ENCODE measurements at regions not wholly inside any gene's neighbourhood (a gene's known extent, or its start where the extent isn't known, plus 50 kb on each side); places are given as distances from the start of the nearest gene placed in this dataset.

DNA sequence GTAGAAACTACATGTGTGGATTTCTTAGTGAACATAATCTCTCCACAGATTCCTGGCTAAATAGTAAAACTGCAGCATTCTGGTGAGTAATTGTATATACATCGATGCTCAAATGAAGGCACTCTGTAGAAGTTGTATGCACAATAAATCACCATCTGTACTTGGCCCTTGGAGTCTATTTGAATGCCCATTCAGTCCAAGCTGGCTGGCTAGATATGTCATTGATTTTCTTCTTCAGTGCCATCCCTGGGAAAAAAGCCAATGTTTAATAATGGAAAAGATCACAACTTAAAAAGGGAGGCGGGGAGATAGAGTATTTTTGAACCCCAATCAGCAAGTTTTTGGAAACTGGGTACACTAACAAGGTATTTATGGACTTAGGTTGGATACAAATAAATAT, 381.0 kb upstream of the TEX13C start:
- no peaks in the 10 kb centered on the region for H3K4me1 ChIP-seq (ENCODE audit: control insufficient read depth, low read depth, low read length)
- H3K27me3 ChIP-seq (ENCODE audit: control insufficient read depth, insufficient read depth, low read length) = no peaks in the 10 kb centered on the region
- no peak overlapping the region for H3K27ac ChIP-seq (ENCODE audit: low read length)

DNA sequence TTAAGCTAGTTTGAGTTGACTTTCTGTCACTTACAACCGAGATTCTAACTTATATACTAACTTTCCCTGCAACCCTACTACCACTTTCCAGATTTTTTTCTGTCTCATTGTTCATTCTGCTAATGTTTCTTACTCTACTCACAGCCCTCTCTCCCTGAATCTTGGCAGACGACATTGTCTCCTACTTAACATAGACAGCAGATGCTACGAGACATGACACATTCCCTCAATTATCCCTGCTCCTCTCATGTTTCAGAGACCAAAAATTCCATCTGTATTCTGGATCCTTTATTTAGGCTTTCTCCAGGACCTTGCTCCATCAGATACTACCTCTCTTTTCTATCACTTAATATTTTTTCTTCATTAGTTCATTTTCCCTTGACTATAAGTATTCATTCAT, 379.1 kb upstream of the TEX13C start:
- Histone ChIP-seq H3K27me3 (ENCODE audit: control insufficient read depth, insufficient read depth, low read length) (no peaks in the 10 kb centered on the region), H3K36me3 (ENCODE audit: control insufficient read depth, low read depth, low read length) (no peaks in the 10 kb centered on the region), H3K27ac (ENCODE audit: low read length) (no peak overlapping the region)

More for the DNA sequence above, 381.0 kb upstream of the TEX13C start:
- Histone ChIP-seq H3K4me3 (ENCODE audit: low read length) (no peak overlapping the region), H3K9ac (ENCODE audit: low read length) (no peak overlapping the region), H3K36me3 (ENCODE audit: control insufficient read depth, low read depth, low read length) (no peaks in the 10 kb centered on the region), H3K9me3 (ENCODE audit: control insufficient read depth, low read depth, low read length) (peaks cover 18% of the 10 kb centered on the region)

DNA sequence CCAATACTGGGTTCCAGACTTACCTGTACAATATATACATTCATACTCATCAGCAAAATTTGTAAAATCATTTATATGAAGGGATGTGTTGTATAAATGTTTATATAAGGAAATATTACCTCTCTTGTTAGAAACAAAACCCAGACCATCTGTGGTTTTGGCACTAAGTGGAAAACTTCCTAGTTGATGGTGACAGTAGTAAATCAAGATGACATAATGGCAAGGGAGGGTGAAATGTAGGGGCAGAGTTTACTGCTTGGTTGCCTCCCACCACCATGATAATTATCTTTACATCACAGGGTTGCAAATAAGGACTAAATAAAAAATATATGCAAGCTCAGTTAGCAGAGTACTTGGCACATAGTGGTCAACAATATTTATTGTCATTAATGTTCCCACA, 365.3 kb upstream of the TEX13C start:
- Histone ChIP-seq H3K27ac (ENCODE audit: low read length) (no peak overlapping the region), H3K9ac (ENCODE audit: low read length) (no peak overlapping the region), H3K4me3 (ENCODE audit: low read length) (no peak overlapping the region), H3K4me1 (ENCODE audit: control insufficient read depth, low read depth, low read length) (no peaks in the 10 kb centered on the region), H3K36me3 (ENCODE audit: control insufficient read depth, low read depth, low read length) (no peaks in the 10 kb centered on the region), H3K9me3 (ENCODE audit: control insufficient read depth, low read depth, low read length) (peaks cover 11% of the 10 kb centered on the region), H3K27me3 (ENCODE audit: control insufficient read depth, insufficient read depth, low read length) (no peaks in the 10 kb centered on the region)

More for the DNA sequence above, 379.1 kb upstream of the TEX13C start:
- peaks cover 11% of the 10 kb centered on the region for H3K9me3 ChIP-seq (ENCODE audit: control insufficient read depth, low read depth, low read length)
- no peak overlapping the region for H3K4me3 ChIP-seq (ENCODE audit: low read length)
- H3K4me1 ChIP-seq (ENCODE audit: control insufficient read depth, low read depth, low read length) = no peaks in the 10 kb centered on the region
- H3K9ac ChIP-seq (ENCODE audit: low read length) = no peak overlapping the region

GRCh38 chrX:124960454-124960853, 359.2 kb upstream of the TEX13C start:
- Histone ChIP-seq H3K9ac (ENCODE audit: low read length) (no peak overlapping the region), H3K27ac (ENCODE audit: low read length) (no peak overlapping the region), H3K36me3 (ENCODE audit: control insufficient read depth, low read depth, low read length) (no peaks in the 10 kb centered on the region), H3K27me3 (ENCODE audit: control insufficient read depth, insufficient read depth, low read length) (no peaks in the 10 kb centered on the region), H3K4me1 (ENCODE audit: control insufficient read depth, low read depth, low read length) (no peaks in the 10 kb centered on the region), H3K9me3 (ENCODE audit: control insufficient read depth, low read depth, low read length) (peaks cover 6% of the 10 kb centered on the region), H3K4me3 (ENCODE audit: low read length) (no peak overlapping the region)

DNA sequence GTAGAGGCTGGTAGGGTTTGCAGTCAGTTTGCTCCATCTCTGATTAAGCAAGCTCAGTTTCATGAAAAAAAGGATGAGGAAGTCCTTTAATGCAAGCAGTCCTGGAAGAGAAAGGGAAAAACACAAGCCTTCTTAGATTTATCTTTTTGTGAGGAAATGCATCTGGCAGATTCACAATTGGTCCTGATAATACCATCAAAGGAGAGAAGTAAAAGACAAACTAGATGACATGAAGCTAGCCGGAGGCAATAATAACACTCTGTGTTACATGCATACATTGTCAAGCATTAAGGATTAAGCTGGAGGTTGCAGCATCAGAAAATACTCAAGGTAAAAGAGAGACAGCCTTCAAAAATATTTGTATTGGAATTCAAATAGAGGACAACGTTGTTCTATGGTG, 356.0 kb upstream of the TEX13C start, which contains the start of gene TENM1:
TSS of gene TENM1 (minus strand) at position 101 of the 400 bp plus-strand sequence.
- Histone ChIP-seq H3K9ac (ENCODE audit: low read length) (no peak within 1 kb of the TSS), H3K27me3 (ENCODE audit: control insufficient read depth, insufficient read depth, low read length) (no peaks in the 10 kb centered on the region), H3K4me1 (ENCODE audit: control insufficient read depth, low read depth, low read length) (no peaks in the 10 kb centered on the region), H3K9me3 (ENCODE audit: control insufficient read depth, low read depth, low read length) (peaks cover 4% of the 10 kb centered on the region), H3K4me3 (ENCODE audit: low read length) (no peak within 1 kb of the TSS), H3K27ac (ENCODE audit: low read length) (no peak within 1 kb of the TSS), H3K36me3 (ENCODE audit: control insufficient read depth, low read depth, low read length) (no peaks in the 10 kb centered on the region)

DNA sequence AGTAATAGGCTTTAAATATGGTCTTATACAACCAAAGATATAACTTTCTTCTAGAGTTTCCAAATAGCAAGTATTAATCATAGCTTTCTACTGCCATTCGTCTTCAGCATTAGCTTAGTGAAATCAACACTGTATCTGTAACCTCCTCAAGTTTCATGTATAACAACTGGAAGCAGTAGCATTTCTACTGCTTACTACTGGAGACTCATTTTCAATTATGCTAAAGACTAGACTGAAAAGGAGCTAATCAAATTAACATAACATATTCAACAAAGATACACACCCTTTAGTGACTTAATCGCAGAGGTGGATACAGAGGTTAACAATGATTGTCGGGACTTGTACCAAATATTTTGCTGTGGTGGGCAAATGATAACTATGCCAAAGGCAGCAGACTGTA, 344.2 kb upstream of the TEX13C start:
- no peaks in the 10 kb centered on the region for H3K27me3 ChIP-seq (ENCODE audit: control insufficient read depth, insufficient read depth, low read length)

DNA sequence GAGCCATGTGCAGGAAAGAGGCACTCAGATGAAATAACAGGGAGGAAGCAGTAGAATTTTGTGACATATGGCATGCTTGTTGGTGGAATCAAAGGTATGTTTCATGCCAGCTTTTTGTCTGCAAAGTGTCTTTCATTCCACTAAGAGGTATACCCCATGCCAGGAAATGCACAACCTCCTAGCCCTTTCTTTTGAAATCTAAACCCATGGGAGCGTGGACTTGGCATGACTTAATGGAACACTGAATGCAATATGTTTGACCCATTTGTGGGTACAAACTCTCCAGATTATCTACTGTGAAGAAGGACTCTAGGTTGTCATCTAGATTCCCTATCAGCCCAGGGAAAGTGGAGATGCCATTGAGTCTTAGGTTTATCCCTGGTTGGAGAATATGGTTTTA, 338.3 kb upstream of the TEX13C start:
- Histone ChIP-seq H3K9me3 (ENCODE audit: control insufficient read depth, low read depth, low read length) (peaks cover 7% of the 10 kb centered on the region), H3K9ac (ENCODE audit: low read length) (no peak overlapping the region), H3K36me3 (ENCODE audit: control insufficient read depth, low read depth, low read length) (no peaks in the 10 kb centered on the region), H3K27ac (ENCODE audit: low read length) (no peak overlapping the region), H3K4me1 (ENCODE audit: control insufficient read depth, low read depth, low read length) (no peaks in the 10 kb centered on the region), H3K4me3 (ENCODE audit: low read length) (no peak overlapping the region), H3K27me3 (ENCODE audit: control insufficient read depth, insufficient read depth, low read length) (no peaks in the 10 kb centered on the region)

More for the DNA sequence above, 344.2 kb upstream of the TEX13C start:
- no peak overlapping the region for H3K27ac ChIP-seq (ENCODE audit: low read length)
- no peaks in the 10 kb centered on the region for H3K36me3 ChIP-seq (ENCODE audit: control insufficient read depth, low read depth, low read length)
- no peaks in the 10 kb centered on the region for H3K4me1 ChIP-seq (ENCODE audit: control insufficient read depth, low read depth, low read length)
- H3K4me3 ChIP-seq (ENCODE audit: low read length) = no peak overlapping the region
- H3K9ac ChIP-seq (ENCODE audit: low read length) = no peak overlapping the region
- peaks cover 7% of the 10 kb centered on the region for H3K9me3 ChIP-seq (ENCODE audit: control insufficient read depth, low read depth, low read length)

GRCh38 chrX:124984140-124984813, 335.4 kb upstream of the TEX13C start:
- no peak overlapping the region for H3K27ac ChIP-seq (ENCODE audit: low read length)
- H3K4me3 ChIP-seq (ENCODE audit: low read length) = no peak overlapping the region
- H3K27me3 ChIP-seq (ENCODE audit: control insufficient read depth, insufficient read depth, low read length) = no peaks in the 10 kb centered on the region
- no peak overlapping the region for H3K9ac ChIP-seq (ENCODE audit: low read length)
- no peaks in the 10 kb centered on the region for H3K36me3 ChIP-seq (ENCODE audit: control insufficient read depth, low read depth, low read length)
- peaks cover 3% of the 10 kb centered on the region for H3K9me3 ChIP-seq (ENCODE audit: control insufficient read depth, low read depth, low read length)
- H3K4me1 ChIP-seq (ENCODE audit: control insufficient read depth, low read depth, low read length) = no peaks in the 10 kb centered on the region

GRCh38 chrX:124986284-124986683, 333.4 kb upstream of the TEX13C start:
- H3K9me3 ChIP-seq (ENCODE audit: control insufficient read depth, low read depth, low read length) = peaks cover 7% of the 10 kb centered on the region
- no peak overlapping the region for H3K9ac ChIP-seq (ENCODE audit: low read length)
- no peaks in the 10 kb centered on the region for H3K27me3 ChIP-seq (ENCODE audit: control insufficient read depth, insufficient read depth, low read length)
- H3K27ac ChIP-seq (ENCODE audit: low read length) = no peak overlapping the region
- no peaks in the 10 kb centered on the region for H3K4me1 ChIP-seq (ENCODE audit: control insufficient read depth, low read depth, low read length)
- H3K4me3 ChIP-seq (ENCODE audit: low read length) = no peak overlapping the region
- H3K36me3 ChIP-seq (ENCODE audit: control insufficient read depth, low read depth, low read length) = no peaks in the 10 kb centered on the region

DNA sequence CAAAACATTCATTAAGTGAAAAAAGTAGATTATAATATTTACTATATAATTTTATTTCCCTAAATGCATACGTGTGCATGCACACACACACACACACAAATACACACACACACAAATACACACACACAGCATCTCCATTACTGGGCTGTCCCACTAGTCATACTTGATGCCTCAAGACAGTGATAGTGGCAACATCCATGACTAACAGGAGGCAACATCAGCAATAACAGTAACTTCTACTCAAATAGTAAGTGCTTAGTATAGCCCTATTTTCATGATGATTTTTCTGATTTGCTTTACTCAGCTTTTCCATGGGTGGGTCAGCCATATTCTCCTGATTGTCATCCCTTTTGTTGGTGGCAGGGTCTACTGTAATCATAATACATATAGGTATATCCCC, 325.9 kb upstream of the TEX13C start:
- H3K9ac ChIP-seq (ENCODE audit: low read length) = no peak overlapping the region
- no peak overlapping the region for H3K4me3 ChIP-seq (ENCODE audit: low read length)
- peaks cover 11% of the 10 kb centered on the region for H3K9me3 ChIP-seq (ENCODE audit: control insufficient read depth, low read depth, low read length)
- no peak overlapping the region for H3K27ac ChIP-seq (ENCODE audit: low read length)
- no peaks in the 10 kb centered on the region for H3K4me1 ChIP-seq (ENCODE audit: control insufficient read depth, low read depth, low read length)
- H3K27me3 ChIP-seq (ENCODE audit: control insufficient read depth, insufficient read depth, low read length) = no peaks in the 10 kb centered on the region
- H3K36me3 ChIP-seq (ENCODE audit: control insufficient read depth, low read depth, low read length) = no peaks in the 10 kb centered on the region

GRCh38 chrX:124994404-124994803, 325.3 kb upstream of the TEX13C start:
- H3K9ac ChIP-seq (ENCODE audit: low read length) = no peak overlapping the region

GRCh38 chrX:125003746-125004446, 315.8 kb upstream of the TEX13C start:
- Histone ChIP-seq H3K4me1 (ENCODE audit: control insufficient read depth, low read depth, low read length) (peaks cover 6% of the 10 kb centered on the region), H3K27ac (ENCODE audit: low read length) (no peak overlapping the region), H3K36me3 (ENCODE audit: control insufficient read depth, low read depth, low read length) (no peaks in the 10 kb centered on the region), H3K9me3 (ENCODE audit: control insufficient read depth, low read depth, low read length) (peaks cover 3% of the 10 kb centered on the region), H3K4me3 (ENCODE audit: low read length) (no peak overlapping the region), H3K27me3 (ENCODE audit: control insufficient read depth, insufficient read depth, low read length) (no peaks in the 10 kb centered on the region), H3K9ac (ENCODE audit: low read length) (no peak overlapping the region)

More at GRCh38 chrX:124994404-124994803, 325.3 kb upstream of the TEX13C start:
- Histone ChIP-seq H3K4me3 (ENCODE audit: low read length) (no peak overlapping the region), H3K27ac (ENCODE audit: low read length) (no peak overlapping the region), H3K9me3 (ENCODE audit: control insufficient read depth, low read depth, low read length) (peaks cover 11% of the 10 kb centered on the region), H3K4me1 (ENCODE audit: control insufficient read depth, low read depth, low read length) (peaks cover 3% of the 10 kb centered on the region), H3K36me3 (ENCODE audit: control insufficient read depth, low read depth, low read length) (no peaks in the 10 kb centered on the region), H3K27me3 (ENCODE audit: control insufficient read depth, insufficient read depth, low read length) (no peaks in the 10 kb centered on the region)
